Motor neuron (in vitro differentiated cells): ENCODE measurements at regions not wholly inside any gene's neighbourhood (a gene's known extent, or its start where the extent isn't known, plus 50 kb on each side); places are given as distances from the start of the nearest gene placed in this dataset.

ENCODE experiments used
- ATAC-seq, 8 experiments: fragments of 200-7000 bp; cut with Tn5 transposase; replicated peaks in 6 of 8; 2 replicates each; pipeline ENCODE4 v1.8.0; 2021; ENCODE audit warnings: mild to moderate bottlenecking in 8 of 8, moderate library complexity in 8 of 8
- H3K27ac ChIP-seq, 2 donors: fragments of 250-450 bp; sonication (Bioruptor Pico); 2 replicates each; pipeline ENCODE4 v1.9.0; 2021; ENCODE audit warnings: antibody characterized with exemption in 2 of 2, mild to moderate bottlenecking in 2 of 2, moderate library complexity in 1 of 2
- H3K4me1 ChIP-seq, 2 donors: fragments of 250-450 bp; sonication (Bioruptor Pico); replicated peaks in 1 of 2; 2 replicates each; pipeline ENCODE4 v1.6.1; 2021; ENCODE audit warnings: antibody characterized with exemption in 2 of 2, mild to moderate bottlenecking in 2 of 2, moderate library complexity in 1 of 2
- H3K4me3 ChIP-seq, 5 donors: fragments of 250-450 bp; sonication (Bioruptor Pico); 2 replicates each; pipeline ENCODE4 v1.9.0; 2021; ENCODE audit warnings: antibody characterized with exemption in 5 of 5, mild to moderate bottlenecking in 5 of 5, moderate library complexity in 4 of 5
- WGBS, 10 experiments: fragments of 450-650 bp; shearing (Covaris generic); methylation state at CpG; one replicate each; pipeline ENCODE4 v1.0.0; 2022; 5-methylcytosine and 5-hydroxymethylcytosine counted together
- in situ Hi-C, 9 experiments: fragments of 400-800 bp; cut with MboI; loops; one replicate each; pipeline ENCODE4 v1.15.0; 2021; ENCODE audit warnings: low sequenced_read_pairs in 9 of 9, low pct_unique_long_range_greater_than_20kb in 2 of 9; ENCODE audit not compliant: unreplicated experiment in 9 of 9

- in situ Hi-C loops = no loop called here
- Histone ChIP-seq H3K4me3 (no peak overlapping the region), H3K27ac (no peak overlapping the region), H3K4me1 (no peaks in the 10 kb centered on the region)
- peak in 5 of 8 experiments; percentile 69 to 86 (median 74) for ATAC-seq
- 0 to 64% (median 32%) methylated on average over 1 to 2 of the region's 2 CpGs; no CpG with 5 or more reads in 2 of the 10 experiments for WGBS, 10 experiments
Observed at GRCh38 chr2:145987793-145988192, 1467.9 kb upstream of the ZEB2 start.

- ATAC-seq = no peak
- in situ Hi-C loops = no loop called here
- no peaks in the 10 kb centered on the region for H3K4me1 ChIP-seq
- H3K4me3 ChIP-seq = no peak overlapping the region
- no peak overlapping the region for H3K27ac ChIP-seq
Observed at GRCh38 chr2:145985517-145985916, 1465.6 kb upstream of the ZEB2 start.

DNA sequence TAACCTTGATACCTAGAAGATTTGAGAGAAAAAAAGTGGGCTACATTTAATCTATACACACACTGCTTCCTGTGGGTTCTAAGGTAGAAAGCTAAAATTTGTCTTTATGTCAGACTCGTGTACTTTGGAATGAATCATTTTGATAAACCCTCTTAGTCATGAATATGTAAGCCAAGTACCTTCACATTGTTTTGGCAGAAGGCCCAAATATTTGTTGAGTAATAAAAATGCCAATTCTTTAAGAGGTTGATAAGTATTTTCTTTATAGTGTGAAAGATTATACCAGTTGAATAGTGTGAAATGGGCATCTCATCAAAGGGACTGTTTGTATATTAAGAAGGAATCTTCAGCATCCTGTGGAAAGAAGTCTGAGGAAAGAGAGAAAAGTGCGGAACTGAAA is 1464.7 kb upstream of the ZEB2 start:
- peaks cover 0 to 2% of the 10 kb centered on the region in 2 donors for H3K4me1 ChIP-seq
- no peak overlapping the region for H3K27ac ChIP-seq
- no peak overlapping the region for H3K4me3 ChIP-seq
- no peak for ATAC-seq
- in situ Hi-C loops = no loop called here
- 14 to 100% (median 90%) methylated on average over 1 to 2 of the region's 2 CpGs for WGBS, 10 experiments

GRCh38 chr2:145980318-145980717 is 1460.4 kb upstream of the ZEB2 start:
- WGBS, 10 experiments = 0 to 100% (median 95%) methylated on average over 1 to 2 of the region's 2 CpGs
- in situ Hi-C loops = no loop called here
- peaks cover 0 to 4% of the 10 kb centered on the region in 2 donors for H3K4me1 ChIP-seq
- no peak for ATAC-seq
- H3K4me3 ChIP-seq = no peak overlapping the region
- no peak overlapping the region for H3K27ac ChIP-seq

- WGBS, 10 experiments = 10 to 100% (median 50%) methylated on average over 1 to 3 of the region's 3 CpGs; no CpG with 5 or more reads in 1 of the 10 experiments
- no peak overlapping the region for H3K27ac ChIP-seq
- no peak overlapping the region for H3K4me3 ChIP-seq
- no peak for ATAC-seq
- in situ Hi-C loops = no loop called here
- peaks cover 0 to 4% of the 10 kb centered on the region in 2 donors for H3K4me1 ChIP-seq
Observed at GRCh38 chr2:145975406-145975805, 1455.5 kb upstream of the ZEB2 start.

DNA sequence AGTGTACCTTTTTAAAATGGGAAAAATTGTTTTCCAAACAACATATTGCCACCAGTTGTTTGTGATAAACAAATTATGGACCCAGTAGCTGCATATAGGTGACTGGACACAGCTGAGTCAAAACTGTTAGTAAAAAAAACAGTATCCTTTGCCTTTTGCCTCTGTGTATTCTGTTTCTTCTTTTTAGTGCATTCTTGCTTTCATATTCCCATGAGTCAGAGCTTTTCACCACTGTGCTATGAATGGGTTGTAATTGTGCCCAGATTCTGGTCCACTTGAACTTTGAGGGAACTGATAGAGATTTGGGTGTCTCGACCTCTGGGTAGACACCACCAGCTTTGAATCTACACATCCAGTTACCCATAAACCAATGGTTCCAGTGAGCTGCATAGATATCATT is 1441.9 kb upstream of the ZEB2 start:
- WGBS, 10 experiments = 14 to 89% (median 75%) methylated on average over 1 of the region's 1 CpG; no CpG with 5 or more reads in 3 of the 10 experiments
- Histone ChIP-seq H3K4me1 (no peaks in the 10 kb centered on the region), H3K27ac (no peak overlapping the region), H3K4me3 (no peak overlapping the region)
- in situ Hi-C loops = no loop called here
- ATAC-seq = peak in 1 of 8 experiments; percentile 21

GRCh38 chr2:145960479-145961163 is 1440.7 kb upstream of the ZEB2 start:
- Histone ChIP-seq H3K4me3 (no peak overlapping the region), H3K4me1 (no peaks in the 10 kb centered on the region), H3K27ac (no peak overlapping the region)
- WGBS, 10 experiments = 60 to 100% (median 72%) methylated on average over 1 to 5 of the region's 23 CpGs; no CpG with 5 or more reads in 6 of the 10 experiments
- no peak for ATAC-seq
- in situ Hi-C loops = no loop called here

DNA sequence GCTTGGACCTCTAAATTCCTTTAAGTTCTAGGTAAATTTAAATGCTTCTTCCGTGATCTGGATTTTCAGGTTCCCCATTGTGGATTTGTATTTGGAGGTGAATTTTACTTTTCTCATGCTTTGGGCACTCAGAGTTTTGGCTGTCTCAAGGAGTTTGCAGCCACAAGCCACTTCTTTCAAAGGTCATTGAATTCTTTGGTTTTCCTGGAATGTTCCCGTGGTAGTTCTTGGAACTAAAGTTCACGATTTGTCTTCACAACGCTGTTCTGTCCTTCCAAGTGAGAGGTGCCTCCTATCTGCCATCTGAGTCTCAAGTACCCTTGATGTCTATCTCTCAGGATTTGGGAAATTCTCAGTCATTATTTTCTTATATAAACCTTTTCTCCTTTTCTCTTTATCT is 1438.7 kb upstream of the ZEB2 start:
- Histone ChIP-seq H3K4me3 (no peak overlapping the region), H3K27ac (no peak overlapping the region), H3K4me1 (no peaks in the 10 kb centered on the region)
- in situ Hi-C loops = no loop called here
- ATAC-seq = no peak
- WGBS, 10 experiments = 65 to 100% (median 92%) methylated on average over 2 to 4 of the region's 4 CpGs

GRCh38 chr2:145957929-145958328 is 1438.0 kb upstream of the ZEB2 start:
- in situ Hi-C loops = no loop called here
- peak in 2 of 8 experiments; percentile 41 to 61 for ATAC-seq
- WGBS, 10 experiments = 0% methylated on average over 1 of the region's 1 CpG; no CpG with 5 or more reads in 8 of the 10 experiments
- H3K4me1 ChIP-seq = no peaks in the 10 kb centered on the region
- H3K4me3 ChIP-seq = no peak overlapping the region
- no peak overlapping the region for H3K27ac ChIP-seq

GRCh38 chr2:145939949-145940348 is 1420.0 kb upstream of the ZEB2 start:
- in situ Hi-C loops = no loop called here
- Histone ChIP-seq H3K27ac (no peak overlapping the region), H3K4me1 (peaks cover 0 to 4% of the 10 kb centered on the region in 2 donors), H3K4me3 (no peak overlapping the region)
- no peak for ATAC-seq
- WGBS, 10 experiments = 12 to 89% (median 75%) methylated on average over 1 of the region's 1 CpG; no CpG with 5 or more reads in 3 of the 10 experiments

- Histone ChIP-seq H3K4me3 (no peak overlapping the region), H3K27ac (no peak overlapping the region), H3K4me1 (peaks cover 15 to 18% of the 10 kb centered on the region in 2 donors)
- no peak for ATAC-seq
- in situ Hi-C loops = no loop called here
- WGBS, 10 experiments = 61 to 100% (median 73%) methylated on average over 1 to 3 of the region's 4 CpGs; no CpG with 5 or more reads in 2 of the 10 experiments
Observed at GRCh38 chr2:145935016-145935415, 1415.1 kb upstream of the ZEB2 start.

DNA sequence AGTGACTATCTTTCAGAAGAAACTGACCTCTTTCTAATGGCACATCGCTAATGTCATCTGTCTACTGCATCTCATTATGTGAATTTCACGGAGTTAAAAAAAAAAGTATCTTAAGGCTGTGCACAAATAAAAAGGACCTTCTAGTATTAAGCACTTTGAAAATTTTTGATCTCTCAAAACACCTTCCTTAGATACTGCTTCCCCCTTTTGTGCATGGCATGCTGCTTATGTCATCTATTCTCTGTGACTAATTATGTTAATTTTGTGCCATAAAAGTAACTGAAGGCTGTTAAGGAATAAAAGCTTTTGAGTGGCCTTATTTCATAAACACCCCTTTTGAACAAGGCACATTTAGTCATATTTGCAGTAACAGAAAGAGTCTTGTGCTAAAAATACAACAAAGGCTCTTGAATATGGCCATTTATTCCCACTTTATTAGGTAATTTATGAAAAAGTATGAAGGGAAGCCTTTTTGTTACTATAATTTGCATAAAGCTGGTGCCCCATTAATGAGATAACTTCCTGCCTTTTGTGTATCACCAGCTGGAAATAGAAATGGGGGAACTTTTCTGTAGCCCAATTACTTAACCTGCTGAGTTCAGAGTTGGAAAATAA is 1412.0 kb upstream of the ZEB2 start:
- peak; percentile 35 to 94 (median 88) for ATAC-seq
- in situ Hi-C loops = no loop called here
- H3K4me1 ChIP-seq = peaks cover 15 to 20% of the 10 kb centered on the region in 2 donors
- no peak overlapping the region for H3K4me3 ChIP-seq
- H3K27ac ChIP-seq = no peak overlapping the region
- WGBS, 10 experiments = 0 to 63% (median 16%) methylated on average over 1 to 2 of the region's 2 CpGs

DNA sequence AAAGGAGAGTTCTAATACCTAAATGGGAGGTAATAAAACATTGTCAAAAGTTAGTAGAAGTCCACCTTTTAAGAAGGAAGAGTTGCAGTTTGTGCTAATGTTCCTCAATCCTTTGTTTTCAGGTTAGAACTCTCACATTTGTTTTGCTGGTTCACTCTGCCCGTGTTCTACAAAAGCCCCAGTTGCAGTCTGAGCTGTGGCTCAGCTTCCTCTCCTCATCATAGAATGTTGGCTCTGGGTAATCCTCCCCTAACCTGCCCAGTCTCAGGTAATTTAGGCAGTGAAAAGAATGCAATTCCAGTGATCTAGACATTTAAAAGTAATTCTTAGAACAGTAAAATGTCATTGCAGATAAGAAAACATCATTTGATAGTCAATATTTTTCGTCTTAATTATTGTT is 1410.4 kb upstream of the ZEB2 start:
- no peak for ATAC-seq
- in situ Hi-C loops = no loop called here
- Histone ChIP-seq H3K27ac (no peak overlapping the region), H3K4me1 (peaks cover 15 to 20% of the 10 kb centered on the region in 2 donors), H3K4me3 (no peak overlapping the region)
- WGBS, 10 experiments = 0 to 83% (median 50%) methylated on average over 1 of the region's 2 CpGs; no CpG with 5 or more reads in 5 of the 10 experiments
